ENCODE measurements at regions not wholly inside any gene's neighbourhood (a gene's known extent, or its start where the extent isn't known, plus 50 kb on each side); places are given as distances from the start of the nearest gene placed in this dataset.

- no peak for TF ChIP-seq JUND (IDR thresholded peaks at IDR 0.05)
- TF ChIP-seq CTCF (IDR thresholded peaks at IDR 0.05; ENCODE audit: low read depth, low read length, missing input control) = no peak
- TF ChIP-seq MAX (IDR thresholded peaks at IDR 0.05) = no peak
- TF ChIP-seq YY1 (IDR thresholded peaks at IDR 0.05) = no peak
Measured at GRCh38 chr21:23308741-23309140, 2298.5 kb downstream of the MRPL39 start.
